Naive thymus-derived CD4-positive, alpha-beta T cell (primary cell): ENCODE measurements at regions not wholly inside any gene's neighbourhood (a gene's known extent, or its start where the extent isn't known, plus 50 kb on each side); places are given as distances from the start of the nearest gene placed in this dataset.

Experiments used
- ATAC-seq: fragments of 150-1000 bp; cut with Tn5 transposase; 2 replicates; pipeline ENCODE4 v1.10.0; 2021; ENCODE audit warnings: mild to moderate bottlenecking, moderate library complexity
- CTCF ChIA-PET: fragments of 350-600 bp; sonication (Branson Sonifier 250); formaldehyde crosslinking; loops from one replicate; lab custom pipeline; 2021; ENCODE audit warnings: antibody characterized with exemption; lab: Charles Lee
- POLR2A ChIA-PET: fragments of 350-600 bp; sonication (Branson Sonifier 250); formaldehyde crosslinking; loops from one replicate; lab custom pipeline; 2021; ENCODE audit warnings: antibody characterized with exemption, inconsistent platforms; lab: Charles Lee
- DNase-seq, 9 donors: peaks; one replicate each; pipeline versions ENCODE4 v3.0.0 to v3.0.0-alpha.2; 2020 to 2022; ENCODE audit warnings: mixed read lengths in 1 of 9
- H3K27ac ChIP-seq: one replicate; pipeline ENCODE4 v1.7.0; 2013; ENCODE audit warnings: mild to moderate bottlenecking, low read depth, low read length, moderate library complexity
- H3K27me3 ChIP-seq, 2 donors: one replicate each; pipeline ENCODE4 v1.7.0; 2013; ENCODE audit warnings: low read length in 2 of 2, mild to moderate bottlenecking in 2 of 2, moderate library complexity in 2 of 2; ENCODE audit not compliant: control insufficient read depth in 2 of 2, insufficient read depth in 2 of 2
- H3K36me3 ChIP-seq, 3 experiments: 1 replicate in 2 of 3; 2 replicates in 1 of 3; pipeline ENCODE4 v1.7.0; 2013; ENCODE audit warnings: low read length in 3 of 3, mild to moderate bottlenecking in 3 of 3, moderate library complexity in 1 of 3; ENCODE audit not compliant: insufficient read depth in 3 of 3, control insufficient read depth in 2 of 3
- H3K4me1 ChIP-seq, 2 donors: one replicate each; pipeline ENCODE4 v1.7.0; 2013; ENCODE audit warnings: low read length in 2 of 2, mild to moderate bottlenecking in 2 of 2, moderate library complexity in 1 of 2; ENCODE audit not compliant: control insufficient read depth in 2 of 2, insufficient read depth in 2 of 2
- H3K4me3 ChIP-seq: 2 replicates; pipeline ENCODE4 v1.7.0; 2013; ENCODE audit warnings: mild to moderate bottlenecking, low read length
- H3K9me3 ChIP-seq, 3 experiments: 1 replicate in 2 of 3; 2 replicates in 1 of 3; pipeline ENCODE4 v1.7.0; 2013; ENCODE audit warnings: low read length in 3 of 3; ENCODE audit not compliant: control insufficient read depth in 2 of 3
- H3K27ac Mint-ChIP-seq, 9 donors: one replicate each; pipeline ENCODE4 v1.8.0; 2020 to 2022; ENCODE audit warnings: mixed read lengths in 9 of 9, mild to moderate bottlenecking in 8 of 9, moderate library complexity in 5 of 9, inconsistent platforms in 2 of 9
- H3K27me3 Mint-ChIP-seq, 5 donors: one replicate each; pipeline ENCODE4 v1.8.0; 2021 to 2022; ENCODE audit warnings: mixed read lengths in 5 of 5, mild to moderate bottlenecking in 1 of 5
- H3K36me3 Mint-ChIP-seq, 5 donors: one replicate each; pipeline ENCODE4 v1.8.0; 2020 to 2022; ENCODE audit warnings: mixed read lengths in 5 of 5, mild to moderate bottlenecking in 3 of 5, inconsistent platforms in 1 of 5
- H3K4me1 Mint-ChIP-seq, 7 donors: one replicate each; pipeline ENCODE4 v1.8.0; 2020 to 2022; ENCODE audit warnings: mixed read lengths in 7 of 7, mild to moderate bottlenecking in 3 of 7, inconsistent platforms in 1 of 7
- H3K4me3 Mint-ChIP-seq, 10 donors: one replicate each; pipeline ENCODE4 v1.8.0; 2020 to 2022; ENCODE audit warnings: mild to moderate bottlenecking in 10 of 10, mixed read lengths in 10 of 10, moderate library complexity in 6 of 10, inconsistent platforms in 2 of 10
- H3K9me3 Mint-ChIP-seq, 11 donors: one replicate each; pipeline ENCODE4 v1.8.0; 2020 to 2022; ENCODE audit warnings: mixed read lengths in 11 of 11, mild to moderate bottlenecking in 4 of 11, inconsistent platforms in 1 of 11, moderate library complexity in 1 of 11
- intact Hi-C, 2 donors: fragments of 100-400 bp; cut with micrococcal nuclease; formaldehyde crosslinking; loops; one replicate each; pipeline ENCODE4 v1.15.1; 2023

DNA sequence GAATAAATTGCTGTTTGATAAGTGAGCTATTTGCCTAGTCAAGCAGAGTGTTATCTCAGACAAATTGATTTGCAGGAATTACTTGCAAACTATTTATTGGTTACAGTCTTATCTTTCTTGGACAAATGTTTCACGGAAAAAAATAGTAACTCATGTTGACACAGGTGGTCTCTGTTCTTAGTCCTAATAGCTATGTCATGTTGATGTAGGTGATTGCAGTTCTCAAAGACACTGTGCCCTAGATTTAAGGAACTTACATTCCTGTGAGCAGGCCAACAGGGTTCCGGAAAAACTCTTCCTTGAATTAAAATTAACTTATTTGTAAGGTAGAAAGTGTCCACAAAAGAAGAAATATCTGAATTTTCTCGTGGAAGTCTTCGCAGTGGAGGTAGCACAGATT, 109.6 kb upstream of the SLCO6A1 start:
- Histone ChIP-seq H3K36me3 (no peaks in the 10 kb centered on the region), H3K9me3 (no peaks in the 10 kb centered on the region), H3K27me3 (no peaks in the 10 kb centered on the region), H3K4me3 (no peak overlapping the region), H3K4me1 (no peaks in the 10 kb centered on the region), H3K27ac (no peak overlapping the region)
- CTCF ChIA-PET: no interaction called here
- peaks cover 7 to 38% (median 16%) of the 10 kb centered on the region in 5 donors for H3K27me3 Mint-ChIP-seq
- H3K4me3 Mint-ChIP-seq: no peak overlapping the region
- ATAC-seq (no peak), DNase-seq (no peak)
- no peak overlapping the region for H3K27ac Mint-ChIP-seq
- POLR2A ChIA-PET: no interaction called here
- H3K36me3 Mint-ChIP-seq: no peaks in the 10 kb centered on the region
- intact Hi-C loops: no loop called here
- no peaks in the 10 kb centered on the region for H3K9me3 Mint-ChIP-seq
- no peaks in the 10 kb centered on the region for H3K4me1 Mint-ChIP-seq

DNA sequence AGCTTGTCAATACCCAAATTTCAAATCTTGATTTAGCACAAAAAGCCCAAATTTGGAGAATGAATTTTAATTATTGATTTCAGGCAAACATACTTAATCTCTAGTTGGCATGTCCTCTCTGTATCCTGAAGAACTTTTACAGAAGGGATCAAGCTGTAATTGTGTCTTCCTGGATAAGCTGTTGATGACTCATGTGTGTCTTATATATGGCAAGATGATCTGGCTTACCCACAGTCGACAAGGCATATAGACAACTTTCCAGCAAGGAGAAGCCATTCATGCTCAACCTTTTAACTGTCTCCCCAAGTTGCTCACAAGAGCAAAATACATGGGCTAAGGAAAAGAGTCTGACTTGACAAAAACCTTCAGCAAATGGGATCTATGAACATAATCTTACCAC, 112.5 kb upstream of the SLCO6A1 start:
- Mint-ChIP-seq H3K4me1 (no peaks in the 10 kb centered on the region), H3K36me3 (no peaks in the 10 kb centered on the region), H3K4me3 (no peak overlapping the region), H3K27me3 (peaks cover 7 to 45% (median 24%) of the 10 kb centered on the region in 5 donors), H3K9me3 (peaks cover 0 to 6% (median 0%) of the 10 kb centered on the region in 11 donors), H3K27ac (no peak overlapping the region)
- intact Hi-C loops: no loop called here
- DNase-seq: no peak
- ChIA-PET CTCF (no interaction called here), POLR2A (no interaction called here)
- H3K27me3 ChIP-seq: no peaks in the 10 kb centered on the region
- no peaks in the 10 kb centered on the region for H3K36me3 ChIP-seq
- H3K9me3 ChIP-seq: no peaks in the 10 kb centered on the region
- no peaks in the 10 kb centered on the region for H3K4me1 ChIP-seq
- no peak overlapping the region for H3K27ac ChIP-seq
- ATAC-seq: no peak
- no peak overlapping the region for H3K4me3 ChIP-seq

- Mint-ChIP-seq H3K27me3 (peaks cover 7 to 44% (median 24%) of the 10 kb centered on the region in 5 donors), H3K4me3 (no peak overlapping the region), H3K9me3 (peaks cover 0 to 6% (median 0%) of the 10 kb centered on the region in 11 donors), H3K36me3 (no peaks in the 10 kb centered on the region), H3K4me1 (no peaks in the 10 kb centered on the region), H3K27ac (no peak overlapping the region)
- H3K36me3 ChIP-seq: no peaks in the 10 kb centered on the region
- no peaks in the 10 kb centered on the region for H3K27me3 ChIP-seq
- POLR2A ChIA-PET: no interaction called here
- intact Hi-C loops: no loop called here
- no peak overlapping the region for H3K27ac ChIP-seq
- no peak overlapping the region for H3K4me3 ChIP-seq
- CTCF ChIA-PET: no interaction called here
- H3K9me3 ChIP-seq: no peaks in the 10 kb centered on the region
- H3K4me1 ChIP-seq: no peaks in the 10 kb centered on the region
- ATAC-seq: no peak
- no peak for DNase-seq
Observed at GRCh38 chr5:102613661-102614060, 114.9 kb upstream of the SLCO6A1 start.

DNA sequence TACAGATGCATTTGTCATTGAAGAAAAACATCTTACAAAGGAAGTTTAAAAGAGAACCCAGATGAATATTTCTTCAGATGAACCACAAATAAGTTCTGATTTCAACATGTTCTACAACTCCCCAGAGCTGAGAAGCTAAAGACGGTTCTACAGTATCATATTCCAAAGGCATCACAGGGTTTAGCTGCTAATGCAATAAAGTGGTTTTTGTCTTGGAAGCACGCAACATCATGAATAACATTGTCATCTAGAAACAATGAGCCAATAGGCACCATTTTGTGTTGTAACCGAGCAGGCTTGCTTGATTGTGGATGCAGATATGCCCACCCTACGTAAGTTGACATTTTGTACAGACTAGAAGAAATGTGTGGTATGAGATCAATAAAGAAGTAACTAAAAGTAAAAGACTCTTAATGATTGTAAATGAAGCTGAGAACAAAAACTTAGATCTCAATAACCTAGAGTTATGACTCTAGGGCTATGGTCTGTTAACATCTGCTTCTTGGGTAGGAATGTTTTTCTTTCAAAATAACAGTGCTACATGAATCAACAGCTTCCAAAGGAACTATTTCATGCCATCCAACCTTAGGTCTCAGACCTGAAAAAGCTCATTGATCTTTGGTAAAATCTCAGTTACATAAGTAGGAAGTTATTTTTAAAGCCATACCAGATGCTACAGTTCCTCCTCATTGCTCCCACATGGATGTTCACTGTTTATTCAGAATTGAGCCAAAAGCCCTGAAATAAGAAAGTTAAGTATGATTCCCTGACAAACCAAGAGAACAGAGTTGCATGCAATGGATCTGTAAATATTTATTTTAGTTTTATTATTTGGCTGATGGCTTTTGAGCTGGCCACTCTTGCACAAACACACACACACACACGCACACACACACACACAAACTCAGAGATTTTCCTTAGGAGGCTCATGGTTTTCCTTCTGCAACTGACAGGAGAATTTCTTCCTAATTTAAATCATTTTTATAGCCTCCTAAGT, 118.7 kb upstream of the SLCO6A1 start:
- POLR2A ChIA-PET: no interaction called here
- Histone ChIP-seq H3K27ac (no peak overlapping the region), H3K4me3 (no peak overlapping the region), H3K9me3 (no peaks in the 10 kb centered on the region), H3K27me3 (no peaks in the 10 kb centered on the region), H3K4me1 (no peaks in the 10 kb centered on the region), H3K36me3 (no peaks in the 10 kb centered on the region)
- Mint-ChIP-seq H3K9me3 (peaks cover 0 to 12% (median 0%) of the 10 kb centered on the region in 11 donors), H3K4me1 (no peaks in the 10 kb centered on the region), H3K27me3 (peaks cover 0 to 49% (median 22%) of the 10 kb centered on the region in 5 donors), H3K4me3 (no peak overlapping the region), H3K36me3 (no peaks in the 10 kb centered on the region), H3K27ac (no peak overlapping the region)
- no peak for ATAC-seq
- no peak for DNase-seq
- intact Hi-C loops: no loop called here
- CTCF ChIA-PET: no interaction called here

GRCh38 chr5:102622262-102622661, 123.5 kb upstream of the SLCO6A1 start:
- peaks cover 0 to 38% (median 19%) of the 10 kb centered on the region in 5 donors for H3K27me3 Mint-ChIP-seq
- H3K27me3 ChIP-seq: no peaks in the 10 kb centered on the region
- H3K36me3 Mint-ChIP-seq: no peaks in the 10 kb centered on the region
- POLR2A ChIA-PET: no interaction called here
- H3K4me1 Mint-ChIP-seq: no peaks in the 10 kb centered on the region
- H3K36me3 ChIP-seq: no peaks in the 10 kb centered on the region
- H3K9me3 ChIP-seq: no peaks in the 10 kb centered on the region
- CTCF ChIA-PET: no interaction called here
- intact Hi-C loops: no loop called here
- H3K27ac ChIP-seq: no peak overlapping the region
- H3K27ac Mint-ChIP-seq: no peak overlapping the region
- no peak for DNase-seq
- peaks cover 0 to 6% (median 0%) of the 10 kb centered on the region in 11 donors for H3K9me3 Mint-ChIP-seq
- H3K4me3 ChIP-seq: no peak overlapping the region
- no peak overlapping the region for H3K4me3 Mint-ChIP-seq
- H3K4me1 ChIP-seq: no peaks in the 10 kb centered on the region
- ATAC-seq: no peak

DNA sequence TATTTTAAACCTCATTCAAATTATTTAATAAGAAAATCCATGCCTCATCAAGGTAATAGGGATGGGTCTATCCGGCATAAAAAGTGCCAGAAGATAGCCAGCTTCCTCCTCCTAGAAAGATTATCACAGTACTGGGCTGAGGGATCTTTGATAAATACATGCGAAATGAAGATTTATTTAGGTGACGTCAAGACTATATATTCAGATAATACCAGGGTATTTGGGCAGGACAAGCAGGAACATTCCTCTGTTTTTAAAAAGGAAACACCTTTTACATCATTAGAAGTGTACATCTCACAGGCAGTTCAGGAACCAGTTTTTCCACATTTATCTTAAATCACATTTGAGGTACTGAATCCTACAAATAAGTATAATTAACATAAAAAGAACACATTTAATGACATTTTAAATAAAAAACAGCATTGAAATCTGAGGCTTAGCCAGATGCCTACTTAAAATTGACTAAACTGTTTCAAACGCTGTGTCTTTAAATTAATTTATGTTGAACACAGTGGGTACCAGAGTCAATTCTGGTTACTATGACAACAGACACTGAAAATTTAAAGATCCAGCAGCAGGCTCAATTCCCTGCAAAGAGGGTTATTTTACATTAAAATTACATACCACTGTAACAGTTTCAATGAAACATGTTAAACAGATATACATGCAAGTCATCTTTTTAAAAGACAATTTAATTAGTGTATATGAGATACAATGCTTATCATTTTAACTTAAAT, 124.7 kb upstream of the SLCO6A1 start:
- no peaks in the 10 kb centered on the region for H3K36me3 ChIP-seq
- no peaks in the 10 kb centered on the region for H3K27me3 ChIP-seq
- no peaks in the 10 kb centered on the region for H3K36me3 Mint-ChIP-seq
- peaks cover 0 to 42% (median 19%) of the 10 kb centered on the region in 5 donors for H3K27me3 Mint-ChIP-seq
- POLR2A ChIA-PET: no interaction called here
- no peak overlapping the region for H3K27ac Mint-ChIP-seq
- no peak overlapping the region for H3K27ac ChIP-seq
- no peak for ATAC-seq
- intact Hi-C loops: no loop called here
- no peak for DNase-seq
- no peaks in the 10 kb centered on the region for H3K9me3 ChIP-seq
- CTCF ChIA-PET: no interaction called here
- no peaks in the 10 kb centered on the region for H3K4me1 Mint-ChIP-seq
- no peak overlapping the region for H3K4me3 Mint-ChIP-seq
- no peak overlapping the region for H3K4me3 ChIP-seq
- H3K4me1 ChIP-seq: no peaks in the 10 kb centered on the region
- H3K9me3 Mint-ChIP-seq: peaks cover 0 to 6% (median 0%) of the 10 kb centered on the region in 11 donors
